ENCODE measurements at regions not wholly inside any gene's neighbourhood (a gene's known extent, or its start where the extent isn't known, plus 50 kb on each side); places are given as distances from the start of the nearest gene placed in this dataset.
"Not testable (repeated sequence)": the region's sequence is repeated elsewhere in the genome, so short reads cannot be mapped to it uniquely, and the experiment has no call there.

GRCh38 chr20:40955826-40956225, 72.8 kb upstream of the TOP1 start:
- H3K9me3 Mint-ChIP-seq, H3K4me1 Mint-ChIP-seq, H3K27ac Mint-ChIP-seq, H3K4me3 Mint-ChIP-seq, H3K27me3 Mint-ChIP-seq, H3K36me3 Mint-ChIP-seq: not testable (repeated sequence)

- Mint-ChIP-seq H3K36me3 (no peaks in the 10 kb centered on the region), H3K4me3 (no peak overlapping the region), H3K9me3 (no peaks in the 10 kb centered on the region), H3K27ac (no peak overlapping the region), H3K4me1 (peaks cover 4% of the 10 kb centered on the region), H3K27me3 (peaks cover 1% of the 10 kb centered on the region)
Observed at GRCh38 chr20:40956542-40957264, 71.9 kb upstream of the TOP1 start.

- no peak overlapping the region for H3K27ac Mint-ChIP-seq
- peaks cover 1% of the 10 kb centered on the region for H3K27me3 Mint-ChIP-seq
- H3K4me1 Mint-ChIP-seq: peaks cover 7% of the 10 kb centered on the region
- no peak overlapping the region for H3K4me3 Mint-ChIP-seq
- H3K9me3 Mint-ChIP-seq: no peaks in the 10 kb centered on the region
- no peaks in the 10 kb centered on the region for H3K36me3 Mint-ChIP-seq
Observed at GRCh38 chr20:40957265-40957760, 71.3 kb upstream of the TOP1 start.

- no peak overlapping the region for H3K27ac Mint-ChIP-seq
- H3K27me3 Mint-ChIP-seq: peaks cover 1% of the 10 kb centered on the region
- H3K9me3 Mint-ChIP-seq: no peaks in the 10 kb centered on the region
- H3K4me1 Mint-ChIP-seq: peaks cover 7% of the 10 kb centered on the region
- H3K36me3 Mint-ChIP-seq: no peaks in the 10 kb centered on the region
- H3K4me3 Mint-ChIP-seq: no peak overlapping the region
Observed at GRCh38 chr20:40958598-40958997, 70.0 kb upstream of the TOP1 start.

GRCh38 chr20:40959325-40960092, 69.1 kb upstream of the TOP1 start:
- Mint-ChIP-seq H3K27me3 (peaks cover 1% of the 10 kb centered on the region), H3K27ac (no peak overlapping the region), H3K36me3 (no peaks in the 10 kb centered on the region), H3K4me1 (peaks cover 7% of the 10 kb centered on the region), H3K9me3 (no peaks in the 10 kb centered on the region), H3K4me3 (no peak overlapping the region)

GRCh38 chr20:40960101-40960500, 68.5 kb upstream of the TOP1 start:
- Mint-ChIP-seq H3K4me3 (no peak overlapping the region), H3K27ac (no peak overlapping the region), H3K4me1 (peaks cover 7% of the 10 kb centered on the region), H3K9me3 (no peaks in the 10 kb centered on the region), H3K36me3 (no peaks in the 10 kb centered on the region), H3K27me3 (peaks cover 1% of the 10 kb centered on the region)

GRCh38 chr20:40960521-40960956, 68.1 kb upstream of the TOP1 start:
- Mint-ChIP-seq H3K27me3 (peaks cover 1% of the 10 kb centered on the region), H3K27ac (no peak overlapping the region), H3K4me3 (no peak overlapping the region), H3K4me1 (peaks cover 7% of the 10 kb centered on the region), H3K9me3 (no peaks in the 10 kb centered on the region), H3K36me3 (no peaks in the 10 kb centered on the region)

- H3K27ac Mint-ChIP-seq: no peak overlapping the region
- H3K9me3 Mint-ChIP-seq: no peaks in the 10 kb centered on the region
Observed at GRCh38 chr20:40961176-40961575, 67.4 kb upstream of the TOP1 start.

GRCh38 chr20:40961686-40962640, 66.7 kb upstream of the TOP1 start:
- H3K27ac Mint-ChIP-seq: no peak overlapping the region

More at GRCh38 chr20:40961176-40961575, 67.4 kb upstream of the TOP1 start:
- H3K4me3 Mint-ChIP-seq: no peak overlapping the region
- H3K27me3 Mint-ChIP-seq: no peaks in the 10 kb centered on the region
- H3K36me3 Mint-ChIP-seq: no peaks in the 10 kb centered on the region
- peaks cover 7% of the 10 kb centered on the region for H3K4me1 Mint-ChIP-seq

GRCh38 chr20:40962733-40963504, 65.7 kb upstream of the TOP1 start:
- no peak overlapping the region for H3K4me3 Mint-ChIP-seq
- no peak overlapping the region for H3K27ac Mint-ChIP-seq
- H3K27me3 Mint-ChIP-seq: no peaks in the 10 kb centered on the region
- peaks cover 7% of the 10 kb centered on the region for H3K4me1 Mint-ChIP-seq
- H3K36me3 Mint-ChIP-seq: no peaks in the 10 kb centered on the region
- H3K9me3 Mint-ChIP-seq: no peaks in the 10 kb centered on the region

More at GRCh38 chr20:40961686-40962640, 66.7 kb upstream of the TOP1 start:
- Mint-ChIP-seq H3K4me3 (no peak overlapping the region), H3K27me3 (no peaks in the 10 kb centered on the region), H3K4me1 (peaks cover 7% of the 10 kb centered on the region), H3K9me3 (no peaks in the 10 kb centered on the region), H3K36me3 (no peaks in the 10 kb centered on the region)

GRCh38 chr20:40963505-40963845, 65.1 kb upstream of the TOP1 start:
- no peak overlapping the region for H3K27ac Mint-ChIP-seq
- no peak overlapping the region for H3K4me3 Mint-ChIP-seq
- H3K9me3 Mint-ChIP-seq: no peaks in the 10 kb centered on the region
- peaks cover 7% of the 10 kb centered on the region for H3K4me1 Mint-ChIP-seq
- H3K27me3 Mint-ChIP-seq: no peaks in the 10 kb centered on the region
- H3K36me3 Mint-ChIP-seq: no peaks in the 10 kb centered on the region

GRCh38 chr20:40965671-40966070, 63.0 kb upstream of the TOP1 start:
- H3K4me3 Mint-ChIP-seq: no peak overlapping the region
- no peaks in the 10 kb centered on the region for H3K36me3 Mint-ChIP-seq
- no peaks in the 10 kb centered on the region for H3K9me3 Mint-ChIP-seq
- peaks cover 15% of the 10 kb centered on the region for H3K4me1 Mint-ChIP-seq
- no peak overlapping the region for H3K27ac Mint-ChIP-seq
- no peaks in the 10 kb centered on the region for H3K27me3 Mint-ChIP-seq

- Mint-ChIP-seq H3K36me3 (no peaks in the 10 kb centered on the region), H3K27me3 (no peaks in the 10 kb centered on the region), H3K9me3 (no peaks in the 10 kb centered on the region), H3K4me1 (peaks cover 15% of the 10 kb centered on the region), H3K4me3 (no peak overlapping the region), H3K27ac (no peak overlapping the region)
Observed at GRCh38 chr20:40966103-40966502, 62.5 kb upstream of the TOP1 start.

- peaks cover 11% of the 10 kb centered on the region for H3K4me1 Mint-ChIP-seq
- no peaks in the 10 kb centered on the region for H3K36me3 Mint-ChIP-seq
- H3K27me3 Mint-ChIP-seq: no peaks in the 10 kb centered on the region
- no peak overlapping the region for H3K27ac Mint-ChIP-seq
- no peaks in the 10 kb centered on the region for H3K9me3 Mint-ChIP-seq
- no peak overlapping the region for H3K4me3 Mint-ChIP-seq
Observed at GRCh38 chr20:40966516-40967185, 62.0 kb upstream of the TOP1 start.
